Prostate gland (tissue), 2 donors: ENCODE measurements at regions not wholly inside any gene's neighbourhood (a gene's known extent, or its start where the extent isn't known, plus 50 kb on each side); places are given as distances from the start of the nearest gene placed in this dataset.

Experiments
- DNase-seq: peaks from one replicate; pipeline ENCODE4 v3.0.0-alpha.2; 2019; ENCODE audit warnings: low spot score
- H3K27ac ChIP-seq, 2 donors: fragments of 200-600 bp; sonication (generic); 2 replicates each; pipeline ENCODE4 v1.5.1; 2017 to 2019
- H3K27me3 ChIP-seq: fragments of 200-600 bp; sonication (generic); replicated peaks from 2 replicates; pipeline ENCODE4 v1.5.1; 2019; ENCODE audit not compliant: insufficient read depth
- H3K36me3 ChIP-seq, 2 donors: fragments of 200-600 bp; sonication (generic); 1 replicate in 1 of 2; 2 replicates in 1 of 2; pipeline versions ENCODE4 v1.5.1 to v1.8.1; 2017 to 2019
- H3K4me1 ChIP-seq: fragments of 200-600 bp; sonication (generic); replicated peaks from 2 replicates; pipeline ENCODE4 v1.5.1; 2019
- H3K4me3 ChIP-seq, 2 donors: fragments of 200-600 bp; sonication (generic); 2 replicates each; pipeline ENCODE4 v1.5.1; 2017 to 2019
- H3K9me3 ChIP-seq: fragments of 200-600 bp; sonication (generic); 2 replicates; pipeline ENCODE4 v1.5.1; 2017
- POLR2A ChIP-seq: fragments of 450-650 bp; IDR thresholded peaks from one replicate; pipeline ENCODE4 v1.6.1; 2016; ENCODE audit warnings: antibody characterized with exemption, mild to moderate bottlenecking
- POLR2AphosphoS5 ChIP-seq: sonication (generic); formaldehyde crosslinking; IDR thresholded peaks from one replicate; pipeline ENCODE4 v1.6.1; 2017; ENCODE audit warnings: antibody characterized with exemption
- whole genome bisulfite sequencing: methylation state at CpG from one replicate; pipeline ENCODE4 v1.1.5; 2018; 5-methylcytosine and 5-hydroxymethylcytosine counted together
- intact Hi-C: fragments of 100-400 bp; cut with DNase I; formaldehyde crosslinking; loops from one replicate; pipeline ENCODE4 v1.14.2; 2022
- TF ChIP-seq, protein P1 (sequence below), 4 experiments: fragments of 200-600 bp in 2 of 4; fragments of 450-650 bp in 2 of 4; sonication (generic) in 2 of 4; IDR thresholded peaks; 1 replicate in 3 of 4; 2 replicates in 1 of 4; pipeline ENCODE4 v1.5.1; 2016 to 2019; ENCODE audit warnings: antibody characterized with exemption in 4 of 4, mild to moderate bottlenecking in 2 of 4, moderate library complexity in 2 of 4

DNA sequence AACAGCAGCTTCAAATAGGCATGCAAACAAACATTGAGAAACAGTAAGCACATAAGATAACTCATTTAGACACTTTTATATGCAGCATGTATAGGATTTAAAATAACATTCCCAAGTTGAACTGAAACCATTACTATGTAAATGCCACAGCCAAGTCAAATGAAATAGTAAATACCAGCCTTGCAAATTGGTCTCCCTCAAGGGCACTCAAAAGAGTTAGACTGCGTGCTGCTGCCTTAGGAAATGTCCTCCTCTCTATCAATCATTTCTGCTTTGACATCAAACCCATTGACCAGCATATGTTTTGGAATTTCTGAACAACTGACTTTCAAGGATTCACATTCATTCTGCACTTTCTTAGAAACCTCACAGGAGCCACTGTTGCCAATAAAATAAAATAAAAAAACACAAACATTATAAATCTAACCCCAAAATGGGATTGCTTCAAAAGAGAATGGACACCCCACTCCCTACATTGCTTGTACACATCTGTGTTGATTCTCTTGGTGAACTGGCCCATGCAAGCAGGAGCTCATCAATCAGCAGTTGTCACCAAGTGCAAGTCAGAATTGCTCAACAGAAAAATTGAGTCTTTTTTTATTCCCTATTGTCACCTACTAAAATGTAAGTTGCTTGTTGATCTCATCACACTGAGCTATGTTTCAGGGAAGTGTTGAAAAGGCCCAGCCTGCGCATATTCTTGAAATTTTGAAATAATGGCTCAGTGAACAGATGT, 256.2 kb downstream of the DAD1 start:
- no peaks in the 10 kb centered on the region for H3K36me3 ChIP-seq
- no peaks in the 10 kb centered on the region for H3K4me1 ChIP-seq
- no peaks in the 10 kb centered on the region for H3K9me3 ChIP-seq
- no peak for DNase-seq
- H3K4me3 ChIP-seq = no peak overlapping the region
- TF ChIP-seq, protein P1, sequence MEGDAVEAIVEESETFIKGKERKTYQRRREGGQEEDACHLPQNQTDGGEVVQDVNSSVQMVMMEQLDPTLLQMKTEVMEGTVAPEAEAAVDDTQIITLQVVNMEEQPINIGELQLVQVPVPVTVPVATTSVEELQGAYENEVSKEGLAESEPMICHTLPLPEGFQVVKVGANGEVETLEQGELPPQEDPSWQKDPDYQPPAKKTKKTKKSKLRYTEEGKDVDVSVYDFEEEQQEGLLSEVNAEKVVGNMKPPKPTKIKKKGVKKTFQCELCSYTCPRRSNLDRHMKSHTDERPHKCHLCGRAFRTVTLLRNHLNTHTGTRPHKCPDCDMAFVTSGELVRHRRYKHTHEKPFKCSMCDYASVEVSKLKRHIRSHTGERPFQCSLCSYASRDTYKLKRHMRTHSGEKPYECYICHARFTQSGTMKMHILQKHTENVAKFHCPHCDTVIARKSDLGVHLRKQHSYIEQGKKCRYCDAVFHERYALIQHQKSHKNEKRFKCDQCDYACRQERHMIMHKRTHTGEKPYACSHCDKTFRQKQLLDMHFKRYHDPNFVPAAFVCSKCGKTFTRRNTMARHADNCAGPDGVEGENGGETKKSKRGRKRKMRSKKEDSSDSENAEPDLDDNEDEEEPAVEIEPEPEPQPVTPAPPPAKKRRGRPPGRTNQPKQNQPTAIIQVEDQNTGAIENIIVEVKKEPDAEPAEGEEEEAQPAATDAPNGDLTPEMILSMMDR (IDR thresholded peaks at IDR 0.05) = no peak
- TF ChIP-seq POLR2A (no peak), POLR2AphosphoS5 (no peak)
- intact Hi-C loops = no loop called here
- no peaks in the 10 kb centered on the region for H3K27me3 ChIP-seq
- H3K27ac ChIP-seq = no peak overlapping the region
- WGBS = 69% methylated on average over 2 of the region's 2 CpGs

GRCh38 chr14:22329371-22329770, 259.7 kb downstream of the DAD1 start:
- Histone ChIP-seq H3K9me3 (no peaks in the 10 kb centered on the region), H3K4me1 (no peaks in the 10 kb centered on the region), H3K27ac (no peak overlapping the region), H3K36me3 (no peaks in the 10 kb centered on the region), H3K4me3 (no peak overlapping the region), H3K27me3 (no peaks in the 10 kb centered on the region)
- no peak for TF ChIP-seq POLR2A
- TF ChIP-seq, protein P1 (IDR thresholded peaks at IDR 0.05) = no peak
- TF ChIP-seq POLR2AphosphoS5 = no peak
- intact Hi-C loops = loop anchor here (10.0 kb wide), 1 partner anchor 105 kb away; no protein-coding TSS in a partner anchor
- 62% methylated on average over 3 of the region's 3 CpGs for WGBS
- DNase-seq = no peak

GRCh38 chr14:22325676-22326400, 263.2 kb downstream of the DAD1 start:
- no peaks in the 10 kb centered on the region for H3K9me3 ChIP-seq
- WGBS = 66% methylated on average over 2 of the region's 2 CpGs
- TF ChIP-seq POLR2A (no peak), POLR2AphosphoS5 (no peak)
- TF ChIP-seq, protein P1 (IDR thresholded peaks at IDR 0.05) = no peak
- no peaks in the 10 kb centered on the region for H3K4me1 ChIP-seq
- H3K36me3 ChIP-seq = no peaks in the 10 kb centered on the region
- no peak overlapping the region for H3K4me3 ChIP-seq
- no peak for DNase-seq
- H3K27ac ChIP-seq = no peak overlapping the region
- H3K27me3 ChIP-seq = no peaks in the 10 kb centered on the region
- intact Hi-C loops = loop anchor here (10.0 kb wide), 1 partner anchor 101 kb away; no protein-coding TSS in a partner anchor

DNA sequence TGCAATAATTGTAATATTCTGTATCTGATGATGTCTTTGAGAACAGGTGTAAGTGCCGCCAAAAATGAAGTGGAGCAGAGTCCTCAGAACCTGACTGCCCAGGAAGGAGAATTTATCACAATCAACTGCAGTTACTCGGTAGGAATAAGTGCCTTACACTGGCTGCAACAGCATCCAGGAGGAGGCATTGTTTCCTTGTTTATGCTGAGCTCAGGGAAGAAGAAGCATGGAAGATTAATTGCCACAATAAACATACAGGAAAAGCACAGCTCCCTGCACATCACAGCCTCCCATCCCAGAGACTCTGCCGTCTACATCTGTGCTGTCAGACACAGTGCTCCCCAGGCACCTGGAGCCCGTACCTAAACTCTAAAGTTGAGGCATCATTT, 268.7 kb downstream of the DAD1 start:
- Histone ChIP-seq H3K9me3 (no peaks in the 10 kb centered on the region), H3K4me1 (no peaks in the 10 kb centered on the region), H3K36me3 (no peaks in the 10 kb centered on the region), H3K27ac (no peak overlapping the region), H3K4me3 (no peak overlapping the region), H3K27me3 (no peaks in the 10 kb centered on the region)
- intact Hi-C loops = loop anchor here (5.0 to 10.0 kb wide), 2 partner anchors 52 to 96 kb away; no protein-coding TSS in a partner anchor
- WGBS = 36% methylated on average over 4 of the region's 4 CpGs
- TF ChIP-seq, protein P1 (IDR thresholded peaks at IDR 0.05) = no peak
- no peak for TF ChIP-seq POLR2A
- TF ChIP-seq POLR2AphosphoS5 = no peak
- no peak for DNase-seq
